ENCODE measurements at regions not wholly inside any gene's neighbourhood (a gene's known extent, or its start where the extent isn't known, plus 50 kb on each side); places are given as distances from the start of the nearest gene placed in this dataset.

DNA sequence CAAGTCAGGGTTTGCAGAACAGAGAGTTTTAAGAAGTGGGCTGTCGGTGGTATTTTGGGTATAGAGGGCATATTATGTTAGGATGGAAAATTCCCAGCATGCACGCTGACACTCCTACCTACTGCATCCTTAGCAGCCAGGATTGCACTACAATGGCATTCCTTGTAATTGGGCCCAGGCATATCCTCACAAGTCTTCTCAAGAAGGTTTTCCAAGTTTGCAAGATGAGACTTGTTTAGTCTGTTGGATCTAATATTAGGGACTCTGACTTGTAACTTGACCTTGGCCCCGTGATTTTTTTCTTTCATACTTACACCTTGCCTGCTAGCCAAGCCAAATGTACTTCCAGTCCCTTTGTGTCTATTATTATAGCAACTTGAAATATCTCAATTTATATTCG is 335.7 kb upstream of the HTR2A start:
- H3K36me3 ChIP-seq: no peaks in the 10 kb centered on the region
- H3K9me3 ChIP-seq: peaks cover 0 to 22% (median 12%) of the 10 kb centered on the region in 11 donors
- no peaks in the 10 kb centered on the region for H3K27me3 ChIP-seq
- H3K27ac ChIP-seq: no peak overlapping the region
- DNase-seq: no peak
- intact Hi-C loops (cut with DNase I): no loop called here
- H3K4me3 ChIP-seq: no peak overlapping the region
- WGBS, 2 donors: 80 to 81% methylated on average over 4 of the region's 4 CpGs
- TF ChIP-seq, protein P1, sequence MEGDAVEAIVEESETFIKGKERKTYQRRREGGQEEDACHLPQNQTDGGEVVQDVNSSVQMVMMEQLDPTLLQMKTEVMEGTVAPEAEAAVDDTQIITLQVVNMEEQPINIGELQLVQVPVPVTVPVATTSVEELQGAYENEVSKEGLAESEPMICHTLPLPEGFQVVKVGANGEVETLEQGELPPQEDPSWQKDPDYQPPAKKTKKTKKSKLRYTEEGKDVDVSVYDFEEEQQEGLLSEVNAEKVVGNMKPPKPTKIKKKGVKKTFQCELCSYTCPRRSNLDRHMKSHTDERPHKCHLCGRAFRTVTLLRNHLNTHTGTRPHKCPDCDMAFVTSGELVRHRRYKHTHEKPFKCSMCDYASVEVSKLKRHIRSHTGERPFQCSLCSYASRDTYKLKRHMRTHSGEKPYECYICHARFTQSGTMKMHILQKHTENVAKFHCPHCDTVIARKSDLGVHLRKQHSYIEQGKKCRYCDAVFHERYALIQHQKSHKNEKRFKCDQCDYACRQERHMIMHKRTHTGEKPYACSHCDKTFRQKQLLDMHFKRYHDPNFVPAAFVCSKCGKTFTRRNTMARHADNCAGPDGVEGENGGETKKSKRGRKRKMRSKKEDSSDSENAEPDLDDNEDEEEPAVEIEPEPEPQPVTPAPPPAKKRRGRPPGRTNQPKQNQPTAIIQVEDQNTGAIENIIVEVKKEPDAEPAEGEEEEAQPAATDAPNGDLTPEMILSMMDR (IDR thresholded peaks at IDR 0.05): no peak
- no peaks in the 10 kb centered on the region for H3K4me1 ChIP-seq
- ATAC-seq: no peak

DNA sequence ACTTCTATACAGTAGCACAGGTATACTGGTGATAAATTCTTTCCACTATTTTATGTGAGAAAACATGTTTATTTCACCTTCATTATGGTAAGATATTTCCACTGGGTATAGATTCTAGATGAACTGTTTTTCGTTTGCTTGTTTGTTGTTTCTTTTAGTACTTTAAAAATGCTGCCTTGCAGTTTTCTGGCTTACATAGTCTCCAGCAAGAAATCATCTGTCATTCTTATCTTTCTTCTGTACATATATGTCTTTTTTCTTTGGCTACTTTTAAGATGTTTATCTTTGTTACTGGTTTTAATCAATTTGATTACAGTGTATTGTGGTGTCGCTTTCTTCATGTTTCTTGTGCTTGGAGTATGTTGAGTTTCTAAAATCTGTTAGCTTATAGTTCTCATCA is 333.3 kb upstream of the HTR2A start:
- 68 to 75% methylated on average over 2 of the region's 2 CpGs for WGBS, 2 donors
- ATAC-seq (no peak), DNase-seq (no peak)
- TF ChIP-seq, protein P1 (IDR thresholded peaks at IDR 0.05): no peak
- Histone ChIP-seq H3K4me1 (no peaks in the 10 kb centered on the region), H3K36me3 (no peaks in the 10 kb centered on the region), H3K9me3 (peaks cover 0 to 22% (median 12%) of the 10 kb centered on the region in 11 donors), H3K27me3 (no peaks in the 10 kb centered on the region), H3K4me3 (no peak overlapping the region), H3K27ac (no peak overlapping the region)
- intact Hi-C loops (cut with DNase I): no loop called here

DNA sequence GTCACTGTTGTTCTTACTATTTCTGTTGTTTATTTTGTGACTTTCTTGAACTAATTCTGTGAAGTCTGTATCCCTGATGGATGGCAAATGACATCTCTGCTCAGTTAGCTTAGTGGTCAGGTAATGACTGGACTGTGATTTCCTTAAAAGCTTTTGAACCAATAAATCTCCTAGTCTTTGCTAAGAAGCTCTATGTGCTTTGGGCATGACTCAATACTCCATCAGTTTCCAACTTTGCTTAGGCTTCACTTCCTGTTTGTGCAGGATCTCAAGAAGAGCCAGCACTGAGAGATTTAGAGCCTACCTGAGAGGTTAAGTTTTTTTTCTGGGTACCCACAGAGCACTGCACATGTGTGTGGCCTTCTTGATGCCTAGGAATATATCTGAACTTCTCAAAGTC is 329.7 kb upstream of the HTR2A start:
- Histone ChIP-seq H3K4me1 (no peaks in the 10 kb centered on the region), H3K27ac (no peak overlapping the region), H3K9me3 (peaks cover 0 to 22% (median 12%) of the 10 kb centered on the region in 11 donors), H3K36me3 (no peaks in the 10 kb centered on the region), H3K4me3 (no peak overlapping the region), H3K27me3 (no peaks in the 10 kb centered on the region)
- DNase-seq: no peak
- TF ChIP-seq, protein P1 (IDR thresholded peaks at IDR 0.05): no peak
- no peak for ATAC-seq
- intact Hi-C loops (cut with DNase I): no loop called here

DNA sequence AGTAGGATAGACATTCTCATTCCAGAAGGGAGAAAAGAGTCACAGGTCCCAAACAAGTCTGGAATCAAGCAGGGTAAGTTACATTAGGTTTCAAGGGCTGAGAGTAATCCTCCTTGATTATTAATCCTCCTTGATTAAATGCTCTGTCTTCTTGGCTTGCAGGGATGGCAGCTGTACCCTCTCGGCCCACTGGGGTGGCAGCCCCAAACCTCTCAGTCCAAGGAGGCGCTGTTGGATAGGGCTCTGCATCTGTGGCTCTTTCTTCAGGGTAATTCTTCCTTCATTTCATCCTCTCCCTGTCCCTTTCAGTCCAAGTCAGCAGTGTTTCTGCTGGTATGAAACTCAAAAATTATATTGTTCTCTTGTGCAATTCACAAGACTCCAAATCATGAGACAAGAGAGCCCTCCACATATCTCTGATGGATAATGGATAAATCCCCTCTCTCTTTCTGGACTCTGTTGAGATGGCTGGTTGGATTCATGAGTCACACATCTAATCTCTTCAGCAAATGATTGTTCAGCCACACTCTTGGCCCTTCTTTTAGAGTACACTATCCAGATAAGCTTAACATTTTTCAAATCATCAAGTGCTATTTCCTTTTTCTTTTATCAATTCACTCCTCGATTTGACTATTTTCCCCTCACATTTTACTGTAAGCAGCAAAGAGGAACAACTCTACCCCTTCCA is 323.7 kb upstream of the HTR2A start:
- Histone ChIP-seq H3K27ac (no peak overlapping the region), H3K4me1 (no peaks in the 10 kb centered on the region), H3K4me3 (no peak overlapping the region), H3K27me3 (no peaks in the 10 kb centered on the region), H3K36me3 (no peaks in the 10 kb centered on the region), H3K9me3 (no peaks in the 10 kb centered on the region)
- TF ChIP-seq, protein P1 (IDR thresholded peaks at IDR 0.05): no peak
- ATAC-seq: no peak
- intact Hi-C loops (cut with DNase I): no loop called here
- WGBS, 2 donors: 66 to 73% methylated on average over 3 of the region's 3 CpGs
- DNase-seq: no peak
